ENCODE measurements at regions not wholly inside any gene's neighbourhood (a gene's known extent, or its start where the extent isn't known, plus 50 kb on each side); places are given as distances from the start of the nearest gene placed in this dataset.
"Not testable (repeated sequence)": the region's sequence is repeated elsewhere in the genome, so short reads cannot be mapped to it uniquely, and the experiment has no call there.

DNA sequence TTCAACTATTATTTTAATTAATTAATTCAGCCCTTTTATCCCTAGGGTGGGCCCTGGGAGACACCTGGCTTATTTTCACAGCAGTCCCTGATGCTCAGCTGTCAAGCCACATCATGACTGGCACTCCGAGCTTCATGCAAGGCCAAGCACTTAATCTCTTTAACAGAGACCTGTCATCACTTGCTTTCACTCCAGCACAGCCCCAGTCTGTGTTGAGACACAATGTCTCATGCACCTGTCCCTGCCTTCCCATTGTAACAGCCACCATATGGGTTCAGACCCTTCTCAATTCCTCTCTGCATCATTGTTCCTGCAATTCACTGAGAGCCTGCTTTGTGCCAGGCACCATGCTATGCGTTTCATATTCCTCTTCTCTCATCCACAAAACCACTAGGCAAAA, 222.2 kb upstream of the TENM4 start:
- H3K4me3 Mint-ChIP-seq = no peak overlapping the region
- H3K27ac Mint-ChIP-seq = no peak overlapping the region
- H3K27me3 Mint-ChIP-seq = peaks cover 1% of the 10 kb centered on the region
- no peaks in the 10 kb centered on the region for H3K36me3 Mint-ChIP-seq
- H3K4me1 Mint-ChIP-seq = no peaks in the 10 kb centered on the region
- H3K9me3 Mint-ChIP-seq = no peaks in the 10 kb centered on the region

DNA sequence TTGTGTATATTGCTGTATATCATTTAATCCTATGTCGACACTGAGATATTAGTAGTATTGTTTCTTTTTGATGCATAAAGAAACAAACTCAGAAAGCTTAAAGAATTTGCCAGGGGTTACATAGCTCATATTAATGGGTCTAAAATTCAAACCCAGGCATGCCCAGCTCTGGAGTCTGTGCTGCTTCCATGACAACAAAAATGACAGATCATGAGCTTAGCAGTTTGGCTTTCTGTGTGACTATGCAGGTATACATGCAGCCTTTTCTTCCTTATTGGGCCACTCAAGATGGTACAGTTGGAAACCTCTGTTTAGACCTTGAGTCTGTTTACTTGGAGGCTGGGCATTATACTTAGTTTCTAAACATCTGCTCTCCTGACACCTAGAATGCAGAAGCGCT, 220.5 kb upstream of the TENM4 start:
- Mint-ChIP-seq H3K4me3 (no peak overlapping the region), H3K27me3 (no peaks in the 10 kb centered on the region), H3K4me1 (no peaks in the 10 kb centered on the region), H3K9me3 (no peaks in the 10 kb centered on the region), H3K36me3 (no peaks in the 10 kb centered on the region), H3K27ac (no peak overlapping the region)

GRCh38 chr11:79648766-79649520, 208.1 kb upstream of the TENM4 start:
- H3K9me3 Mint-ChIP-seq = peaks cover 0 to 2% (median 2%) of the 10 kb centered on the region in 3 donors
- H3K4me3 Mint-ChIP-seq = no peak overlapping the region
- H3K27me3 Mint-ChIP-seq = no peaks in the 10 kb centered on the region
- no peaks in the 10 kb centered on the region for H3K36me3 Mint-ChIP-seq
- no peaks in the 10 kb centered on the region for H3K4me1 Mint-ChIP-seq
- no peak overlapping the region for H3K27ac Mint-ChIP-seq

- H3K27ac Mint-ChIP-seq = no peak overlapping the region
- peaks cover 1% of the 10 kb centered on the region for H3K36me3 Mint-ChIP-seq
- H3K9me3 Mint-ChIP-seq = peaks cover 0 to 2% (median 1%) of the 10 kb centered on the region in 3 donors
- no peak overlapping the region for H3K4me3 Mint-ChIP-seq
- H3K27me3 Mint-ChIP-seq = peaks cover 3% of the 10 kb centered on the region
- H3K4me1 Mint-ChIP-seq = no peaks in the 10 kb centered on the region
Observed at GRCh38 chr11:79637219-79637618, 196.4 kb upstream of the TENM4 start.

GRCh38 chr11:79634905-79635304, 194.1 kb upstream of the TENM4 start:
- H3K9me3 Mint-ChIP-seq = peaks cover 0 to 2% (median 1%) of the 10 kb centered on the region in 3 donors
- H3K27me3 Mint-ChIP-seq = peaks cover 3% of the 10 kb centered on the region
- H3K4me1 Mint-ChIP-seq = no peaks in the 10 kb centered on the region
- no peak overlapping the region for H3K27ac Mint-ChIP-seq
- no peak overlapping the region for H3K4me3 Mint-ChIP-seq
- H3K36me3 Mint-ChIP-seq = no peaks in the 10 kb centered on the region

DNA sequence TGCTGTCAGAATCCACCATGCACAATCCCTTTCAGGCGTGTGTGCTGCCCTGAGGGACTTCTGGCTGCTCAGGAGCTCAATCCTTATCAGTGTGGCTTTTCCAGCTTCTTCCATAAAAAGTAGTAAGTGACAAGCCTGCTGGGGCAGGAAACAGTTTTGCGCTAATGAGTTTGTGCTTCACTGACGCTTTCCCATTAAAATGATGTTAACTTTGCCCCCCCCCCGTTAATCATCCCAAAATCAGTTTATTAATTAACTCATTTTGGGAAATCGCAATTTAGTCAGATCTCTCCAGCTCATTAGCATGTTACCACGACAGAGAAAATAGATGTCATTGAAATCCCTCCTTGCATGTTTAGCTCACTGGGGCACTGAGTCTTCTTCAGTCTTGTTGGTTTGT, 186.5 kb upstream of the TENM4 start:
- no peaks in the 10 kb centered on the region for H3K4me1 Mint-ChIP-seq
- no peak overlapping the region for H3K4me3 Mint-ChIP-seq
- peaks cover 0 to 4% (median 0%) of the 10 kb centered on the region in 3 donors for H3K9me3 Mint-ChIP-seq
- H3K27ac Mint-ChIP-seq = peak overlapping the region in 1 of 3 donors; percentile 47
- H3K36me3 Mint-ChIP-seq = no peaks in the 10 kb centered on the region
- no peaks in the 10 kb centered on the region for H3K27me3 Mint-ChIP-seq

GRCh38 chr11:79626135-79627075, 185.6 kb upstream of the TENM4 start:
- no peaks in the 10 kb centered on the region for H3K36me3 Mint-ChIP-seq

DNA sequence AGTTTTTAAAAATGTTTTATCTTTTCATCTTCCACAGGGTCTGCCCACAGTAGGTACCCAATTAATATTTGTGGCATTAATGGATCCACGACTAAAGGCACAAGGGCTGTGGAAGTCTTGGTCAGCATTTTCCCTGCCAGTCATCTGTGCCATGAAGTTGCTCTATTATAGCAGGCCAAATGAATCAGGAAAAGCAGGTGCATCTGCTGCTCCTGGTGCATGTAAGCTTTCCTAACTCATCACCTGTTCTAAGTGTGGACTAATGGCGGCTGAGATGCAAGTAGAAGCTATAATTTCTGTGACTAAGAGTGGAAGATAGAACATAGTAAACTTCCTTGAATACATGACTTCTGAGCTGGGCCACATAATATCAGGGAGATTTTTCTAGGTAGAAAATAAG, 182.5 kb upstream of the TENM4 start:
- H3K27me3 Mint-ChIP-seq = no peaks in the 10 kb centered on the region
- H3K4me3 Mint-ChIP-seq = no peak overlapping the region
- no peaks in the 10 kb centered on the region for H3K4me1 Mint-ChIP-seq
- no peaks in the 10 kb centered on the region for H3K36me3 Mint-ChIP-seq
- peaks cover 0 to 4% (median 1%) of the 10 kb centered on the region in 3 donors for H3K9me3 Mint-ChIP-seq
- no peak overlapping the region for H3K27ac Mint-ChIP-seq

More at GRCh38 chr11:79626135-79627075, 185.6 kb upstream of the TENM4 start:
- Mint-ChIP-seq H3K9me3 (peaks cover 0 to 4% (median 0%) of the 10 kb centered on the region in 3 donors), H3K27ac (no peak overlapping the region), H3K4me3 (no peak overlapping the region), H3K4me1 (no peaks in the 10 kb centered on the region), H3K27me3 (no peaks in the 10 kb centered on the region)

GRCh38 chr11:79617561-79617960, 176.7 kb upstream of the TENM4 start:
- Mint-ChIP-seq H3K27me3 (peaks cover 2% of the 10 kb centered on the region), H3K4me1 (no peaks in the 10 kb centered on the region), H3K27ac (no peak overlapping the region), H3K4me3 (no peak overlapping the region), H3K9me3 (peaks cover 0 to 1% (median 0%) of the 10 kb centered on the region in 3 donors), H3K36me3 (no peaks in the 10 kb centered on the region)

GRCh38 chr11:79616392-79616851, 175.6 kb upstream of the TENM4 start:
- Mint-ChIP-seq H3K4me1 (no peaks in the 10 kb centered on the region), H3K9me3 (peaks cover 0 to 1% (median 0%) of the 10 kb centered on the region in 3 donors), H3K27me3 (peaks cover 2% of the 10 kb centered on the region), H3K36me3 (no peaks in the 10 kb centered on the region), H3K27ac (no peak overlapping the region), H3K4me3 (no peak overlapping the region)

GRCh38 chr11:79615425-79615824, 174.6 kb upstream of the TENM4 start:
- Mint-ChIP-seq H3K9me3 (peaks cover 0 to 1% (median 0%) of the 10 kb centered on the region in 3 donors), H3K4me3 (no peak overlapping the region), H3K27ac (no peak overlapping the region), H3K4me1 (no peaks in the 10 kb centered on the region), H3K27me3 (peaks cover 2% of the 10 kb centered on the region), H3K36me3 (no peaks in the 10 kb centered on the region)

DNA sequence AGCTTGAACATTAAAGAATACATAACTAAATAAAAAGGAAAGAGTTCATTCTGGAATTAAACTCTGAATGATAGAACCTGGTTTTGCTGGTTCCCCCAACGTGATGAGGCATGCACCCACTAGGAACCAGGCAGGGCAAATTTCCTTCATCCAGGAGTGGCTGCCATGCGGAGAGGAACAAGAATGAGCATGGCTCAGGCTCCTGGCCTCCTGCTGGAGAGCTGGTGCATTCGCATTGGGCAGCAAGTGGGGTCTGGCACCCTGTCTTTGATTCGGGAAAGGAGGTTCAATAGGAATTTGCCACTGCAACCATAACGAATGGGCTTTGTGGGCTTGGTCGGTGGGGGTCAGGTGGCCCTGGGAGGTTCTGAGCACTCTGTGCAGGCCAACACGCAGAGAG, 169.8 kb upstream of the TENM4 start:
- no peak overlapping the region for H3K4me3 Mint-ChIP-seq
- no peak overlapping the region for H3K27ac Mint-ChIP-seq
- H3K27me3 Mint-ChIP-seq = peaks cover 6% of the 10 kb centered on the region
- H3K9me3 Mint-ChIP-seq = peaks cover 0 to 3% (median 0%) of the 10 kb centered on the region in 3 donors
- no peaks in the 10 kb centered on the region for H3K4me1 Mint-ChIP-seq
- no peaks in the 10 kb centered on the region for H3K36me3 Mint-ChIP-seq

GRCh38 chr11:79610139-79610538, 169.3 kb upstream of the TENM4 start:
- Mint-ChIP-seq H3K27me3 (peaks cover 6% of the 10 kb centered on the region), H3K36me3 (no peaks in the 10 kb centered on the region), H3K4me3 (no peak overlapping the region), H3K27ac (no peak overlapping the region), H3K4me1 (no peaks in the 10 kb centered on the region), H3K9me3 (peaks cover 0 to 3% (median 0%) of the 10 kb centered on the region in 3 donors)

DNA sequence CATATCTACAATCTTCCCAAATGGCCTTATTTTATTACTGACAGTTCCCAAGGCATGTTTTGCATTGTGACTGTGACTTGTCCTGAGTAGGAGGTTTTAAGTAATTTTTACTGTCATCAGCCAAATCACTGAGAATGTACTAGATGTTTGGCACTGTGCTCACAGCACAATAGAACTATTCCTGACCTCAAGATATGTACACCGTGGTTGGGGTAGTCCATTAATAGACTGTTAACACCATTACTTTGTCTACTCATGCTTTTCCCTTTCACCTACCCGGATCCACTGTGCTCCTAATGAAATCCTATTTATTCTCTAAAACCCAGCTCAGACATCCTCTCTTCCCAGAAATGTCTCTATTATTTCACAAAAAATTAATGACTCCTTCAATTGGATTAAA, 168.7 kb upstream of the TENM4 start:
- no peak overlapping the region for H3K27ac Mint-ChIP-seq
- H3K4me1 Mint-ChIP-seq = no peaks in the 10 kb centered on the region
- no peaks in the 10 kb centered on the region for H3K36me3 Mint-ChIP-seq
- peaks cover 6% of the 10 kb centered on the region for H3K27me3 Mint-ChIP-seq
- no peak overlapping the region for H3K4me3 Mint-ChIP-seq
- H3K9me3 Mint-ChIP-seq = peaks cover 0 to 5% (median 0%) of the 10 kb centered on the region in 3 donors

DNA sequence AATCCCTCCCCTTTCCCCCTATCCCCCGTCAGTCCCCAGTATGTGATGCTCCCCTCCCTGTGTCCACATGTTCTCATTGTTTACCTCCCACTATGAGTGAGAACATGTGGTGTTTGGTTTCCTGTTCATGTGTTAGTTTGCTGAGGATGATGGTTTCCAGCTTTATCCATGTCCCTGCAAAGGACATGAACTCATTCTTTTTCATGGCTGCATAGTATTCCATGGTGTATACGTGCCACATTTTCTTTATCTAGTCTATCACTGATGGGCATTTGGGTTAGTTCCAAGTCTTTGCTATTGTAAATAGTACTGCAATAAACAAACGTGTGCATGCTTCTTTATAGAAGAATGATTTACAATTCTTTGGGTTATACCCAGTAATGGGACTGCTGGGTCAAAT, 165.6 kb upstream of the TENM4 start:
- H3K4me3 Mint-ChIP-seq, H3K27me3 Mint-ChIP-seq, H3K27ac Mint-ChIP-seq, H3K36me3 Mint-ChIP-seq, H3K4me1 Mint-ChIP-seq, H3K9me3 Mint-ChIP-seq: not testable (repeated sequence)

Measured in IgD-negative memory B cell (primary cell).